SHP77 (cell line): ENCODE measurements at regions not wholly inside any gene's neighbourhood (a gene's known extent, or its start where the extent isn't known, plus 50 kb on each side); places are given as distances from the start of the nearest gene placed in this dataset.
"Not testable (repeated sequence)": the region's sequence is repeated elsewhere in the genome, so short reads cannot be mapped to it uniquely, and the experiment has no call there.

Source experiments
- DNase-seq, 2 experiments: peaks; one replicate each; lab custom pipeline; 2025; lab: John Stamatoyannopoulos, UW

- no peak for DNase-seq
Measured at GRCh38 chr6:167662075-167662880, 164.4 kb upstream of the AFDN start.

DNA sequence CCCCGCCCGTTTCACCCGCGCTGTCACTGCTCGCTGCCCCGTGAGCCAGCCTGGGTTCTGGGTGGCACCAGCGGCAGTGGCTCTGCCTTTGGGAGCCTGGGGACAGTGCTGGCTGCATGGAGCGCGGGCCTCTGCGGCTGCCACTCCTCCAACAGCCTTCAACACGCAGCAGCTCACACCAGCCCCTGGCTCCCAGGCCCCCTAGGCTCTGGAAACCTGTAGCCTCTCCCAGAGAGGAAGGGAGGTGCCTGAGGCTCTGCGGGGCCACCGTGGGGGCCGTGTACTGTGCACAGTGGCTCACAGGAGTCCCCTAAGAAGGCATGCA is 163.9 kb upstream of the AFDN start:
- no peak for DNase-seq

- DNase-seq, result no peak
Measured at GRCh38 chr6:167663316-167663715, 163.4 kb upstream of the AFDN start.

DNA sequence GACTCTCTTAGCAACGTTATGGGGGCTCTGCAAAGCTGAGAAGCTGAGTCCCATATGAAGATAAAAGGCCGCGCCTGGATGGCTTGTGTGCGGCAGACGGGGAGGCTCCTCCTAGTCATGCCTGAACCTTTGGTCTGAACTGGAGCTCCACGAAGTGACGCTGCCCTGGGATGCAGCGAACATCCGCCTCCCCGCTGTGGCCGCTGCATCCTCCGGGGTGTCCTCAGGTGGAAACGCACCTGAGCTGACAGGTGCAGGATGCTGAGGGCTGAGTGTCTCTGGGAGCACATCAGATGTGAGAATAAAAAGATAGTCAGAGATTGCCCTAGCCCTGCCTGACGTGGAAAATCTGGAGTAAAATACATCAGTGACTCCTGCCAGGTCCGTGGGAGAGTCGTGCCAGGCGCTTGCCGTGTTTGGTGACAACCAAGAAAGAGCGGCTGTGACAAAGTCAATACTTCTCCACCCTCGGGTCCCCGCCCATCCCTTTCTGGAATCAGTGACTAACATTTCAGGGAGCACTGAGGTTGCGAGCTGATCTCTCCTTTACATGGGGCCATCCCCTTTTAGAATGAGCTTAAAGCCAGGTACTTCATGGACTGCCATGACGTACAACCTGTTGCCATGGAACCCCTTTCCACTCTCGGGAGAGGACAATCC is 162.8 kb upstream of the AFDN start:
- no peak for DNase-seq

GRCh38 chr6:167664678-167665660 is 161.7 kb upstream of the AFDN start:
- DNase-seq, result no peak

- no peak for DNase-seq
Measured at GRCh38 chr6:167665698-167666330, 160.9 kb upstream of the AFDN start.

- no peak for DNase-seq
Measured at GRCh38 chr6:167666571-167667203, 160.0 kb upstream of the AFDN start.

DNA sequence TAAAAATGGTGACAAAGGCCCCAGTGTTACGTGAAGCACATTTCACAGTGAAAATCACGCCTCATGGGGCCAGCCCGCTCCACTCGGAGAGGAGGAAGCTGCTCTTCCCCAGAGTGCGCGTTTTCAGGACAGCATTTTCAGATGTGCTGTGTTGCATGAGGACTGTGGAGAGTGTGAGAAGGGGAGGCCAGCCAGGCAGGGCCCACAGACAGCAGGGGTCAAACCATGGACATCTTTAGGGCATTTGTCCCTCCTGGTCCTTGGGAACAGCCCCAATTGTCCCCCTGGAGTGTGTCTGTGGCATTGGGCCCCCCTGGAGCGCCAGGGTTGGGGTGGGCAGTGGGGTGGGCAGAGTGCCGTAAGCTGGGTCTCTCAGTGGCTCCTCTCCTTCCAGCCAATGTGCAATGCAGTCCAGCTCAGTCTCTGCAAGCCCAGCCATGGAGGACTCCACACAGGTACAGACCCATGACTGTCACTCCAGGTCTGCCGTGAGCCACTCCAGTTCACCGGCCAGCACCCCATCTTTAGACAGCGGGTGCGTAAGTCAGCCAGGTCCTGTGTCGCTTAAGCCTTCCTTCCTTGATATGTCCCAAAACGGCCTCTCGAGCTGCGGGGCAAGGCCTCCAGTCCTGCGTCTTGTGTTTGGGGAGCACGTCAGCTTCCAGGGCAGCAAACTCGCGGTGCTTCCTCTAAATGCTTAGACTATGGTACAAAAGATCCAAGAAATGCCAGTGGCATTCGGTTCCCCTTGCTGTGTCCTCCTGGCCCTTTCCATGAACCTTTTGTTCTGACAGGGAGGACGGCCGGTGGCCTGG is 159.3 kb upstream of the AFDN start:
- no peak for DNase-seq

DNA sequence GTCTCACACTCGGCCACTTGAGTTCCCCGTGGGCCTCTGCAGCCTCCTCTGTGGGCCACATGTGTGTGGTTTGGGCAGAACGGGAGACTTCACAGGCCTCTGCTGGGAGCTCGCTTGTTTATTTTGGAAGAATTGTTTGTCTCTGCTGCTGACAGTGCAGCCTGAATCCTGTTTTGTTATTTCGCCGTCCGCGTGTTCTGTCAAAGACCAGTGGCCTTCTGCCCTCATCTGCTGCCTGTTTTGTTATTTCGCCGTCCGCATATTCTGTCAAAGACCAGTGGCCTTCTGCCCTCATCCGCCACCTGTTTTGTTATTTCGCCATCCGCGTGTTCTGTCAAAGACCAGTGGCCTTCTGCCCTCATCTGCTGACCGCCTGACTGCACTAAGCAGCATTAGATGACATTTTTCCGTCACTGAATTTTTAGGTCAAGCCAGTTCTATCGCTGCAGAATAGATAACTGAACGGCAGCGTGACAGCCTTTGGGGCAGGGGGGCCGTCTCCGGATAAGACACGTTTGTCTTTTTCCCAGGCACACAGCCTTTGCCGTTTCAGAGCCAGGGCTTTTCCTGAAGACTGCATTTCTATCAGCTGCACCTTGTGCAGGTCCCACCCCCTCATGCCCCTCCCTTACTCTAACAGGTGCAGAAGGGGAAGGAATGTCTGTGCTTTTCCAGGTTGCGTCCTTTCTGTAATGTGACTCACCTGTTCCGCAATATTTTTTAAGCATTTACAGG is 158.5 kb upstream of the AFDN start:
- DNase-seq, result no peak

GRCh38 chr6:167668754-167669552 is 157.8 kb upstream of the AFDN start:
- no peak for DNase-seq

DNA sequence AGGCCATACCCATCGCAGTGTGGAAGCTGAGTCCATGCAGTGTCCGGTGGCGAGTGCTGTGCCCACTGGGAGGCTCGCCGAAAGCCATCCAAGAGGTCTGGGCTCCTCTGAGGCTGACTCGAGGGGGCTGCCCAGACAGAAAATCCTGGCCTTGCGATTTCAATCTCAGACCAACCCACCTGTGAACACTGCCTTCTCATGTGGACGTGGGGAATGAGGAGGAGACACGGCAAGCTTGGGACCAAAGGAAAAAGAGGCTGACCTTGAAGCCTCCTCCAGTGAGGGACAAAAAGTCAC is 157.2 kb upstream of the AFDN start:
- DNase-seq, result no peak

- no peak for DNase-seq
Measured at GRCh38 chr6:167669870-167670802, 156.6 kb upstream of the AFDN start.

DNA sequence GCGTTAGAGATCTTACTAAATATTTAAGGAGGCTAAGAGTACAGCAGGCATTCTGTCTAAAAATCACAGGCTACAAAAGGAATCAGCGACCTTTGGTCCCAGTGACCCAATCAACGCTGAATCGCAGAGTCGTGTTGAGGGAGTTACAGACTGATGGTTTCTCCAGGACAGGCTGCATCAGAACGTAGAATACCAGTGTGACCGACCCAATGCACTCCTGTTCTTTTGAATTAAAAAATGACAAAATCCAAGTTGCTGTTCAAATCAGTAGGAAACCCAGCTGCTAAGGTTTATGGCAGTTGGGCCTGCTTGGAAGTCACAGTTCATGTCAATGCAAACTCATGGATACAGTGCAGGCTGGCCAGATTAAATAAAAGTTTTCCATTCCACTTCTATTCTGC is 155.8 kb upstream of the AFDN start:
- DNase-seq, result no peak

DNA sequence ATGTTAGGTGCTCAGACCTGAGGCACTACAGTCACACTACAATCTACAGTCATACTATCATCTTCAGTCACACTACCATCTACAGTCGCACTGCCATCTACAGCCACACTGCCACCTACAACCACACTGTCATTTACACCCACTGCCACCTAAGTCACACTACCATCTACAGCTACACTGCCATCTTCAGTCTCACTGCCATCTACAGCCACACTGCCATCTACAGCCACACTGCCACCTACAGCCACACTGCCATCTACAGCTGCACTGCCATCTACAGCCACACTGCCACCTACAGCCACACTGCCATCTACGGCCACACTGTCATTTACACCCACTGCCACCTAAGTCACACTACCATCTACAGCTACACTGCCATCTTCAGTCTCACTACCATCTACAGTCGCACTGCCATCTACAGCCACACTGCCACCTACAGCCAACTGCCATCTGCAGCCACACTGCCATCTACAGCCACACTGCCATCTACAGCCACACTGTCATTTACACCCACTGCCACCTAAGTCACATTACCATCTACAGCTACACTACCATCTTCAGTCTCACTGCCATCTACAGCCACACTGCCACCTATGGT is 155.2 kb upstream of the AFDN start:
- not testable (repeated sequence) for DNase-seq

GRCh38 chr6:167671977-167672687 is 154.6 kb upstream of the AFDN start:
- no peak for DNase-seq

GRCh38 chr6:167672738-167673137 is 154.0 kb upstream of the AFDN start:
- no peak for DNase-seq

GRCh38 chr6:167673946-167674345 is 152.8 kb upstream of the AFDN start:
- DNase-seq, result no peak
